Neural progenitor cell (in vitro differentiated cells): ENCODE measurements at regions not wholly inside any gene's neighbourhood (a gene's known extent, or its start where the extent isn't known, plus 50 kb on each side); places are given as distances from the start of the nearest gene placed in this dataset.

ENCODE experiments used
- EZH2 ChIP-seq: fragments of 200-600 bp; sonication (generic); IDR thresholded peaks from 2 replicates; pipeline ENCODE4 v1.6.1; 2017; ENCODE audit warnings: antibody characterized with exemption, mild to moderate bottlenecking, moderate library complexity
- TF ChIP-seq, protein P1 (sequence below): fragments of 200-600 bp; sonication (generic); IDR thresholded peaks from 2 replicates; pipeline ENCODE4 v1.5.1; 2017; ENCODE audit warnings: antibody characterized with exemption, mild to moderate bottlenecking

DNA sequence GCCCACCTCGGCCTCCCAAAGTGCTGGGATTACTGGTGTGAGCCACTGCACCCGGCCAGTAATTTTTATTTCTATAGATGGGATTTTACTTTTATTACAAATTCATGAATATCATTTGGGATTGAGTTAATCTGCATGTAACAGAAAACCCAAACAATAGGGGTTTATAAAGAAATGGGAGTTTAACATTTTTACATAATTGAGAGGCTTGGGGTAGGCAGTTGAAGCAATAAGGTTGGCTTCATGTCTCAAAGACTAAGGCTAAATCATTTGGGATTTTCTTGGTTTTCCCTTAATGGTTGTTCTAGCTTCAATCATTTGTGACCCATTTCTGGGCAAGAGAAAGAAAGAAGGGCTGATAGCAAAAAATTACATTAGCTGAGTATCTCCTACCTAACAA is 118.7 kb upstream of the FOXD3 start:
- TF ChIP-seq, protein P1, sequence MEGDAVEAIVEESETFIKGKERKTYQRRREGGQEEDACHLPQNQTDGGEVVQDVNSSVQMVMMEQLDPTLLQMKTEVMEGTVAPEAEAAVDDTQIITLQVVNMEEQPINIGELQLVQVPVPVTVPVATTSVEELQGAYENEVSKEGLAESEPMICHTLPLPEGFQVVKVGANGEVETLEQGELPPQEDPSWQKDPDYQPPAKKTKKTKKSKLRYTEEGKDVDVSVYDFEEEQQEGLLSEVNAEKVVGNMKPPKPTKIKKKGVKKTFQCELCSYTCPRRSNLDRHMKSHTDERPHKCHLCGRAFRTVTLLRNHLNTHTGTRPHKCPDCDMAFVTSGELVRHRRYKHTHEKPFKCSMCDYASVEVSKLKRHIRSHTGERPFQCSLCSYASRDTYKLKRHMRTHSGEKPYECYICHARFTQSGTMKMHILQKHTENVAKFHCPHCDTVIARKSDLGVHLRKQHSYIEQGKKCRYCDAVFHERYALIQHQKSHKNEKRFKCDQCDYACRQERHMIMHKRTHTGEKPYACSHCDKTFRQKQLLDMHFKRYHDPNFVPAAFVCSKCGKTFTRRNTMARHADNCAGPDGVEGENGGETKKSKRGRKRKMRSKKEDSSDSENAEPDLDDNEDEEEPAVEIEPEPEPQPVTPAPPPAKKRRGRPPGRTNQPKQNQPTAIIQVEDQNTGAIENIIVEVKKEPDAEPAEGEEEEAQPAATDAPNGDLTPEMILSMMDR, result no peak
- no peak for TF ChIP-seq EZH2
